SW480 (cell line): ENCODE measurements at regions not wholly inside any gene's neighbourhood (a gene's known extent, or its start where the extent isn't known, plus 50 kb on each side); places are given as distances from the start of the nearest gene placed in this dataset.

Experiments used
- DNase-seq: peaks from one replicate; pipeline ENCODE4 v3.0.0-alpha.2; 2016; ENCODE audit warnings: low spot score

- no peak for DNase-seq
Measured at GRCh38 chr5:67694810-67695191, 498.2 kb upstream of the CD180 start.

- DNase-seq = no peak
Measured at GRCh38 chr5:67693956-67694809, 497.6 kb upstream of the CD180 start.

DNA sequence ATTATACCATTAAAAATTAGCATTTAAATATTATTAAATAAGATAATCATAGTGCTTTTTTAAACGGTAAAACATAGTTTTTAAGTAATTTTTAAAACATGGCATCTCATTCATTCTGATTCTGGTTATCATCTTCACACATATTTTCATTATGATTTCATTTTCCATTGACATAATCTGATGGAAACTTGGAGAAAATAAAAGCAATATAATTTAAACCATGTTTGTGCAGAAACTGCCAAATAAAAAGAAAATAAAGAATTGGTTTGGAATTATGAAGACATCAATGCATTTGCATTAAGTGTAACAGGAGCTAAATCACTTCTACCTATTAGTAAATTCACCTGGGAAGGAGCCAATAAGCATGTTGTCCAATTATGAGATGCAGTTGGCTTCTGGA lies 490.1 kb upstream of the CD180 start:
- no peak for DNase-seq

DNA sequence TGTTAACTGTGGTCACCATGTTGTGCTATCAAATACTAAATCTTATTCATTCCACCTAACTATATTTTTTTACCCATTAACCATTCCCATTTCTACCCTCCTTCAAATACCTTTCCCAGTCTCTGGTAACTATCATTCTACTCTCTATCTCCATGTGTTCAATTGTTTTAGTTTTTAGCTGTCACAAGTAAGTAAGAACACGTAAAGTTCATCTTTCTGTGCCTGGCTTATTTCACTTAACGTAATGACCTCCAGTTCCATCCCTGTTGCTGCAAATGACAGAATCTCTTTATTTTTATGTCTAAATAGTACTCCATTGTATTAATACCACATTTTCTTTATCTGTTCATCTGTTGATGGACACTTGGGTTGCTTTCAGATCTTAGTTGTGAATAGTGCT lies 485.1 kb upstream of the CD180 start:
- DNase-seq = no peak

- DNase-seq = no peak
Measured at GRCh38 chr5:67680099-67680498, 483.5 kb upstream of the CD180 start.

- DNase-seq = no peak
Measured at GRCh38 chr5:67679184-67679841, 482.7 kb upstream of the CD180 start.

GRCh38 chr5:67678594-67678993 lies 482.0 kb upstream of the CD180 start:
- no peak for DNase-seq

DNA sequence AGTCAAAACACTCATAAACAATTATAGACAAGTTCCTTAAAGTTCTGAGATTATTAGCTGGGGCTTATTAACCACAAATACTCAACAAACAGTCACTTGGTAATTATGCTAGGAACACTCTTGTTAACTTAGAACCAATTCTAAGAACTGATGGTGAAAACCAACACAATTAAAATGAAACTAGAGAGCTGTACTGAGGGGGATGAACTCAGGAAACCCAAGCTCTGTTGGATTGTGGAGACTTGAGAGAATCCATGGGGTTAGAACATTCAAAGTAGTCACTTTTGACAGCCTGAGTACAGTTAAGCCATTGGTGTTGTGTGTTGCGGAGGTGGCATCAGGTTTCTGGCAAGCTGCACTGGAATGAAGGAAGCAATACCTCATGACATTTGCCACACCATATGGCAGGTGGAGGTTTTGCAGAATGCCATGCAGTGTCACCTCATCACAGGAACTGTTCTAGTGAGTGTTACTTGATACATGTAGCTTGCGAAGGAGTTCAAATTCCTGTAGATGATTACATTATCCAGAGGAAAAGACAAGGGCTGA lies 480.9 kb upstream of the CD180 start:
- DNase-seq = no peak

DNA sequence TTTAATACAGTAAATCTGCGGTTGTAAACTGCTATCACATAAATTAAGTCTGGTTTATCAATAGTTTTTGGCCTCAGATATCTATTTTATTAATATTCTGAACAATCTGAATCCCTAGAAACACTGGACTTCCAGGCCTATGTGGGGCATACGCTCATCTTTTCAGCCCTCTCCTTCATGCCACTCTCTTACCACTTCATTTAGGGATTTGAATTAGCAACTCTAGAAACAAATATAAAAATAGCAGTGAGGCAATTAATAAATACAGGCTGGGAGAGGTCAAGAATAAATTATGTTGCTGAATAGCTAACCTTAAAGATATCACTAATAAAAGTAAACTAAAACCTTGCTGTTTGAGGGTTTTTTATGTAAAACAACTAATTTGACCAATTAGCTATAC lies 480.3 kb upstream of the CD180 start:
- DNase-seq = no peak

DNA sequence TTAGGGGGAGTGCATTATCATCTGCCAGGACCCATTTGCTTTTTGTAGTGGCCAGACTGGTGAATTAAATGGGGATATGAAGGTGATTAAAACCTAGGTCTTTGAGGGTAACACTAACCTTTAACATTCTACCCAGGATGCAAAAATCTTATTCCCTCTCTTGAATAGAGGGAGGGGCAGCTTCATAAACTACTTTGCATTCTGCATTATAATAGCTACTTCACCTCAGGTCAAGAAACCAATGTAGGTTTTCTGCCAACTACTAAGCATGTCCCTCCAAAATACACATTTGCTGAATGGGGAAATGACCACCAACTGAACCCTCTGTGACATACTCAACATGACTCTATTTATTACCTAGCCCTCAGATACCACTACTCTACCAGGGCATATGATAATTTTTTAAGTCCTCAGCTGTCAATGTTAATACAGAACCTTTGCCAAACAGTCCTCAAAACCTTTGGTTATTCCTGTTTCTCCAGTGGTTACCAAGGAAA lies 477.6 kb upstream of the CD180 start:
- DNase-seq = no peak

- DNase-seq = no peak
Measured at GRCh38 chr5:67673618-67674017, 477.0 kb upstream of the CD180 start.

- no peak for DNase-seq
Measured at GRCh38 chr5:67673180-67673579, 476.6 kb upstream of the CD180 start.

- DNase-seq = no peak
Measured at GRCh38 chr5:67672636-67673035, 476.0 kb upstream of the CD180 start.

DNA sequence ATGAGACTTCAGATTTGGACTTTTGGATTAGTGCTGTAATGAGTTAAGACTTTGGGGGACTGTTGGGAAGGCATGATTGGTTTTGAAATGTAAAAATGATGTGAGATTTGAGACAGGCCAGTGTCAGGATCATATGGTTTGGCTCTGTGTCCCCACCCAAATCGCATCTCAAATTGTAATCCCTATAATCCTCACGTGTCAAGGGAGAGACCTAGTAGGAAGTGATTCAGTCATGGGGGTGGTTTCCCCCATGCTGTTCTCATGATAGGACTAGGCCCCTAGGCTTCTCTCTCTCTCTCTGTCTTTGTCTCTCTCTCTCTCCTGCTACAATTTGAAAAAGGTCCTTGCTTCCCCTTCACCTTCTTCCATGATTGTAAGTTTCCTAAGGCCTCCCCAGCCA lies 473.3 kb upstream of the CD180 start:
- no peak for DNase-seq

DNA sequence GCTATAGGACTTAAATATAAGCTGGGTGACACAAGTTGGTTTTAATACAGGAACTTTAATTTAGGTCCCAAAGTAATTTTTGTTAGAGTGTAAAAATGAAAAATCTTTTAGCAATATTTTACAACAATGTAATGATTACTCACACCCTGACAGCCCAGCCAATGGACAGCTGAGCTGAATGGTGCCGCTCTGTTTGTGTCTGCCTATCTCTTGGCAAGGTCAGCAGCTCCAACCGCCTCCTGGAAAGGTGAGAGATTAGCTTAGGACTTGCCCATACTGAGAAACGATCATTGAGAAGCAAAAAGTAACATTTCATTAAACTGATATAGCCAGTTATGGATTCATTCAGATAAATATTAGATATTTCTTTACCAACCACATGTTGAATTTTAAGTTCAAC lies 463.6 kb upstream of the CD180 start:
- DNase-seq = no peak

GRCh38 chr5:67659288-67659687 lies 462.7 kb upstream of the CD180 start:
- no peak for DNase-seq

DNA sequence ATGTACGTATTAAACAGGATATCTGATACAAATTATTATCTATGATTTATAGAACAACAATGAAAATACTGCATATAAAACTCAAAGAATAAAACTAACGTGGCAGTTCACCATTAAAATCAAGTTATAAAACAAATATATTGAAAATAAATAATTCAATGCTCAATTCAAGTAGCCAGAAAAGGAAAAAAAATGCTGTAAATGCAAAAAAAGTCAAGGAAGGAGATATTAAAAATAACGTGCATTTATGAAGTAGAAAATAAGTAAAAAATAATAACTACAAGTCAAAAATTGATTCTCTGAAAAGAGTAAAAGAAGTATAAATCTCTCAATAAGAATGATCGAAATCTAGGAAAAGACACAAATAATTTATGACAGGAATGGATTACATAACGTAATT lies 460.5 kb upstream of the CD180 start:
- no peak for DNase-seq

- DNase-seq = no peak
Measured at GRCh38 chr5:67652201-67652600, 455.6 kb upstream of the CD180 start.

GRCh38 chr5:67651180-67651579 lies 454.6 kb upstream of the CD180 start:
- DNase-seq = no peak

- DNase-seq = no peak
Measured at GRCh38 chr5:67648201-67648671, 451.6 kb upstream of the CD180 start.

GRCh38 chr5:67647772-67648171 lies 451.2 kb upstream of the CD180 start:
- no peak for DNase-seq

- DNase-seq = no peak
Measured at GRCh38 chr5:67644221-67644920, 447.8 kb upstream of the CD180 start.

DNA sequence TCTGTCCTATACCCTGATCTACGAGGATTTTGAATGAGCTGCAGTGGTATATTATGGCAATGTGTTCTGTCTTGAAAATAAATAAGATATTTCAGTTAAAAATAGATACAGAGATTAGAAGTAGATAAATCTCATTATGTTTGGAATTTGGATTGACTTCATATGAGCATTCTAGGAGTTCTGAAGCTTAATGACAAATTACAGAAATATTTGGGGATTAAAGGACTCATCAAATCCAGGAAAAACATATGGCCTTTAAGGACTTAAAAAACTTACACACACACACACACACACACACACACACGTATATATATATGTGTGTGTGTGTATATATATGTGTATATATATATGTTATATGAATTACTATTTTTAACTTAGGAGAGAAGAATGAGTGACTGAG lies 446.9 kb upstream of the CD180 start:
- DNase-seq = no peak
